ACHN (cell line): ENCODE measurements at regions not wholly inside any gene's neighbourhood (a gene's known extent, or its start where the extent isn't known, plus 50 kb on each side); places are given as distances from the start of the nearest gene placed in this dataset.
A peak's percentile ranks its signal among the peaks of the same experiment; 100 is the strongest.
"Not testable (repeated sequence)": the region's sequence is repeated elsewhere in the genome, so short reads cannot be mapped to it uniquely, and the experiment has no call there.

ENCODE experiments used
- DNase-seq: peaks from one replicate; pipeline ENCODE4 v3.0.0-alpha.2; 2015
- in situ Hi-C: cut with HindIII; loops from 2 replicates; pipeline ENCODE4 v1.10.0; 2017; ENCODE audit warnings: low sequenced_read_pairs, low pct_ligation_motif_present, low pct_unique_long_range_greater_than_20kb

DNA sequence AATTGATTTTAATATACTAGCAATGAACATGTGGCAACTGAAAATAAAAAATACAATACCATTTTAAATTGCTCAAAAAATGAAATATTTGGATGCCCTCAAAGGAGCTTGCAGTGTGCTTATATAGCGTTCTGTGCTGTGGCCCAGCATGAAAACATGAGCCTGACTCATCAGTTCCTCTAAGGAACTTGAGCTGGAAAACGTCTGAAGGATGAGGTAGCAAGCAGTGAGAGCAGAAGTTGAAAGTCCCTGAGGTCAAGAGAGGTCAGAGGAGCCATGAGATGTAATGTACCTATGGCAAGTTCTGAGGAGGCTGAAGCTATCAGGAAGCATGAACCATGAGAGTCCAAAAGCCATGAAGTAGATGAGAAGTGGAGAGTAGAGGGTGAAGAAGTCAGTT lies 59.7 kb downstream of the HMGB3 start:
- in situ Hi-C loops: no loop called here
- DNase-seq: no peak

- in situ Hi-C loops, DNase-seq: not testable (repeated sequence)
These were observed 83.2 kb downstream of the HMGB3 start for GRCh38 chrX:151066373-151066772.

- no peak for DNase-seq
- in situ Hi-C loops: no loop called here
These were observed 90.6 kb downstream of the HMGB3 start for GRCh38 chrX:151073767-151074166.

DNA sequence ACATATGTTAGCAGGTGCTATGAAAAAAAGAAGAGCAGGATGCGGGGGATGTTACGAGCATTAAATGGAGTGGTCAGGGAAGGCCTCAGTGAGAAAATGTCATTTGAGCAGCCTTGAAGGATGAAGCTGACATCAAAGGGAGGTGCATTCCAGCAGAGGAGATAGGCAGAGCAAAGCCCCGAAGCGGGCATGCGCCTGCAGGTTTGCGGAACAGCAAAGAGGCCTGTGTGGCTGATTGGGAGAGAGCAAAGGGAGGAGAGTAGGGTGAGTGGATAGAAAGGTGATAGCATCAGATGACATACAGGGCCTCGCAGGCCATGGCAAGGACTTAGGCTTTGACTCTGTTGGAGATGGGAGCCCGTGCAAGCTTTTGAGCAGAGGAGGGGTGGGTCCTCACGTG lies 95.4 kb upstream of the GPR50 start:
- in situ Hi-C loops: loop anchor here (25.0 kb wide), 1 partner anchor 319 kb away; no protein-coding TSS in a partner anchor

DNA sequence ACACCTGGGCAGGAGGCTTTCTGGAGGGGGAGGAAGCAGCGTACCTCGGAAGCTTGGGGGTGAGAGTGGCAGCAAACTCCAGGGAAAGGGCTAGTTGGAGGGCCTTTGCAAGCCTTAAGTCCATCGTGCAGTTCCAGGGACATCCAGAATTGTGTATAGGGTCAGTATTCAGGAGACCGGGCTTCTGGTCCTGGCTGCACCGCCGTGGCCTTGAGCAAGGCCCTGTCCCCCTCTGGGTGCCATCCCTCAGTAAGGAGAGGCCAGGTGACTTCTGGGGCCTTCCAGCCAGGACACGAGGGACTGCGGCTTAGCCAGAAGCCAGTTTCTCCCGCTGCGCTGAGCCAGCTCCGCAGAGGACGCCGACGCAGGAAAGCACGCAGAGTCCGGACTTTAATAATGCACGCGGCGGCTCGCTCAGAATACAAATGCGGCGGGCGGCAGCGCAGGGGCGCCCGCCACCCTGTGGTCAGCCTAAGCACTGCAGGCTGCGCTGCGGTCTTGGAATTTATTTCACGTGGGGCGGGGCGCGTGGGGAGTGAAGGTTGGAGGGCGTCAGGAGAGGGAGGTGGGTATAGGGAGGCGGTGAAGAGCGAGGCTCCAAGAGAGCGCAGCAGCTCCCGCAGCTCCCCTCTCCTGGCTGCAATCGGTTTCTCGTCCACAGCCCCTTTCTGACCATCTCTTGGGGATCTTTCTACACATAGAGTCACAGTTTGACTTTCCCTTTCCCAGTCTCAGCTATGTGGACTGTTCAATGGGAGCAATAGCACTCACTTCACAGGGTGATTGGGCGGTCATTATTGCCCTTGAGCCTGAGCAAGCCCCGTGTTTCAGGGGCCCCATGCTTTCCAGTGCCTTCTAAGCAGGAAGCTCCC lies 94.1 kb upstream of the GPR50 start:
- in situ Hi-C loops: loop anchor here (25.0 kb wide), 1 partner anchor 320 kb away; no protein-coding TSS in a partner anchor
- peak; percentile 26 for DNase-seq

More for the DNA sequence above, 95.4 kb upstream of the GPR50 start:
- no peak for DNase-seq

- in situ Hi-C loops: loop anchor here (25.0 kb wide), 1 partner anchor 322 kb away; no protein-coding TSS in a partner anchor
- no peak for DNase-seq
These were observed 91.9 kb upstream of the GPR50 start for GRCh38 chrX:151084454-151084853.

GRCh38 chrX:151085207-151085606 lies 91.2 kb upstream of the GPR50 start:
- no peak for DNase-seq
- in situ Hi-C loops: loop anchor here (25.0 kb wide), 1 partner anchor 323 kb away; no protein-coding TSS in a partner anchor

DNA sequence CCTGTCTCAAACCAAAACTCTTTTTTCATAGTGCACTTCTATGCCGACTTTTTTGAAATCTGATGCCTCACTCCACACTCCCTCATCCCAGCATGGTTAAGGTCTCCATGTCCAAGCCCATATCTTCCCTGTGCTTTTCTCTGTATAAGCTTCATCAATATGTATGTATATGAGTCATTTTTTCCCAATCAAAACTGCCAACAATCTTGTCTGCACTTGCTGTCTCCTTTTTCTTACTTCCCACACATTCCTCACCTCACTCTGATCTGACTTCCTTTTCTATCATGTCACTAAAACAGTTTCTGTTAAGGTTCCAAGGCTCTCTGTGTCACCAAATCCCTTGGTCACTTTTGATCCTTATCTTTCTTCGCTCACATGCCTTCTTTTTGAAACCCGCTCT lies 88.2 kb upstream of the GPR50 start:
- in situ Hi-C loops: loop anchor here (25.0 kb wide), 1 partner anchor 326 kb away; no protein-coding TSS in a partner anchor
- DNase-seq: no peak

DNA sequence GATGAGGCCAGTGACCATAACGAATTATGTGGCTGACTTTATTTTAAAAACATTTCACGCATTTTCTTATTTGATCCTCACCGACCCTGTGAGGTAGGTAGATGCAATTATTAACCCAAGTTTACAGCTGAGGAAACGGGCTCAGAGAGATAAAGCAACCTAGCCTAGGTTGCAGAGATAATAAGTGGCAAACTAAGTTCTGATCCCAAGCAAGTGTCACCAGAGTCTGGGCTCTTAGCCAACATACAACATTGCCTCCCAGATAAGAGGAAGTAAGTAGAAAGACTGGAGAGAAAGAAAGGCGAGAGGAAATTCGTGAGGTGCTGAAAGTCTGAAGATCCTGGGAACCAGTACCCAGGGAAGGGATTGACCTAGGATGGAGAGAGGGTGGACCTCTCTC lies 77.4 kb upstream of the GPR50 start:
- no peak for DNase-seq
- in situ Hi-C loops: loop anchor here (25.0 kb wide), 1 partner anchor 337 kb away; no protein-coding TSS in a partner anchor

DNA sequence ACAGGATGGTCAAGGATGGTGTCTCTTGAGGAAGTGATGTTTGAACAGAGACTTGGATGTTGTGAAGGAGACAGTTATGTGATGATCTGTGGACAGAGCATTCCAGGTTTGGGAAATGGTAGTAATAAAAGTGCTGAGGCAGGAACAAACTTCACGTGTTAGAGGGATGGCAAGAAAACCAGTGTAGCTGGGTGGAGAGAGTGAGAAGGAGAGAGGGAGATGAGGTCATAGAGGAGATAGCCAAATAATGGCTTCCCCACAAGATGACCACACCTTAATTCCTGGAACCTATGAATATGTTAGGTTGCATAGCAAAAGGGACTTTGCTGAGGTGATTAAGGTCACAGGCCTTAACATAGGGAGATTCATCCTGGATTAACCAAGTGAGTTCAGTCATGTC lies 75.6 kb upstream of the GPR50 start:
- in situ Hi-C loops: no loop called here
- no peak for DNase-seq

- in situ Hi-C loops, DNase-seq: not testable (repeated sequence)
These were observed 63.2 kb upstream of the GPR50 start for GRCh38 chrX:151113200-151113599.
